ENCODE measurements at regions not wholly inside any gene's neighbourhood (a gene's known extent, or its start where the extent isn't known, plus 50 kb on each side); places are given as distances from the start of the nearest gene placed in this dataset.

- TF ChIP-seq MGA (IDR thresholded peaks at IDR 0.05): no peak
- no peak for TF ChIP-seq KLF6 (CRISPR knock-in tag; IDR thresholded peaks at IDR 0.05; ENCODE audit: borderline replicate concordance)
- no peak for TF ChIP-seq PHF8 (IDR thresholded peaks at IDR 0.05; ENCODE audit: borderline replicate concordance, low read length)
Observed at GRCh38 chr4:128536746-128537145, 249.1 kb upstream of the PGRMC2 start (continued).
